ENCODE measurements at regions not wholly inside any gene's neighbourhood (a gene's known extent, or its start where the extent isn't known, plus 50 kb on each side); places are given as distances from the start of the nearest gene placed in this dataset.

GRCh38 chr13:22047082-22047784 lies 376.4 kb downstream of the FGF9 start:
- TF ChIP-seq POLR2AphosphoS5 (IDR thresholded peaks at IDR 0.05; ENCODE audit: low read depth, low read length): no peak
- TF ChIP-seq REST (IDR thresholded peaks at IDR 0.05; ENCODE audit: insufficient read depth in 1 of 2, low read depth in 2 of 2, low read length in 2 of 2): no peak
- no peak for TF ChIP-seq FOXP2 (optimal IDR thresholded peaks at IDR 0.05; ENCODE audit: borderline replicate concordance, extremely low read depth, extremely low read length, insufficient read depth)
